WTC11 (cell line): ENCODE measurements at regions not wholly inside any gene's neighbourhood (a gene's known extent, or its start where the extent isn't known, plus 50 kb on each side); places are given as distances from the start of the nearest gene placed in this dataset.

Experiments
- ATAC-seq: fragments of 200-7000 bp; cut with Tn5 transposase; 2 replicates; pipeline ENCODE4 v1.10.0; 2021; ENCODE audit warnings: mild to moderate bottlenecking, moderate library complexity
- CTCF ChIA-PET: fragments of 300-600 bp; sonication (Branson Sonifier 250); formaldehyde crosslinking; loops from one replicate; lab custom pipeline; 2021; ENCODE audit warnings: antibody characterized with exemption; lab: Charles Lee
- POLR2A ChIA-PET: fragments of 350-600 bp; sonication (Branson Sonifier 250); formaldehyde crosslinking; loops from one replicate; lab custom pipeline; 2021; ENCODE audit warnings: antibody characterized with exemption; lab: Charles Lee
- DNase-seq: peaks from one replicate; pipeline ENCODE4 v3.0.0; 2021; ENCODE audit warnings: low spot score
- H3K27ac Mint-ChIP-seq: 2 replicates; pipeline ENCODE4 v1.8.0; 2021; ENCODE audit warnings: mixed read lengths
- H3K27me3 Mint-ChIP-seq: 2 replicates; pipeline ENCODE4 v1.8.0; 2021; ENCODE audit warnings: low read depth, mild to moderate bottlenecking, moderate library complexity, mixed read lengths
- H3K36me3 Mint-ChIP-seq: 2 replicates; pipeline ENCODE4 v1.8.0; 2021; ENCODE audit warnings: mixed read lengths
- H3K4me1 Mint-ChIP-seq: 2 replicates; pipeline ENCODE4 v1.8.0; 2022; ENCODE audit warnings: mixed read lengths
- H3K4me3 Mint-ChIP-seq: 2 replicates; pipeline ENCODE4 v1.8.0; 2021; ENCODE audit warnings: mild to moderate bottlenecking, moderate library complexity, mixed read lengths
- H3K9me3 Mint-ChIP-seq: 2 replicates; pipeline ENCODE4 v1.8.0; 2021; ENCODE audit warnings: mixed read lengths
- CREM ChIP-seq: sonication (generic); formaldehyde crosslinking; IDR thresholded peaks from 2 replicates; pipeline ENCODE4 v1.8.1; 2022; ENCODE audit warnings: mild to moderate bottlenecking, missing genetic modification reagents, moderate library complexity
- FOXP1 ChIP-seq: sonication (generic); formaldehyde crosslinking; IDR thresholded peaks from 2 replicates; pipeline ENCODE4 v1.8.0; 2022; ENCODE audit warnings: missing genetic modification reagents, mild to moderate bottlenecking, moderate library complexity, borderline replicate concordance
- JUN ChIP-seq: sonication (generic); formaldehyde crosslinking; IDR thresholded peaks from 2 replicates; pipeline ENCODE4 v1.8.0; 2023; ENCODE audit warnings: mild to moderate bottlenecking, missing genetic modification reagents
- SMAD4 ChIP-seq: sonication (generic); formaldehyde crosslinking; IDR thresholded peaks from 2 replicates; pipeline ENCODE4 v1.8.0; 2022; ENCODE audit warnings: mild to moderate bottlenecking, missing genetic modification reagents
- TEAD1 ChIP-seq: sonication (generic); formaldehyde crosslinking; IDR thresholded peaks from 2 replicates; pipeline ENCODE4 v1.8.0; 2022; ENCODE audit warnings: mild to moderate bottlenecking, missing genetic modification reagents
- TF ChIP-seq, protein P1 (sequence below): sonication (generic); formaldehyde crosslinking; IDR thresholded peaks from 2 replicates; pipeline ENCODE4 v1.8.1; 2022; ENCODE audit warnings: missing genetic modification reagents, borderline replicate concordance
- TF ChIP-seq, protein P2 (sequence below): sonication (generic); formaldehyde crosslinking; IDR thresholded peaks from 2 replicates; pipeline ENCODE4 v1.8.0; 2022; ENCODE audit warnings: mild to moderate bottlenecking, missing genetic modification reagents
- TF ChIP-seq, protein P3 (sequence below): fragments of 250-450 bp; sonication (Bioruptor Pico); IDR thresholded peaks from 2 replicates; pipeline ENCODE4 v2.1.2; 2022; ENCODE audit warnings: mild to moderate bottlenecking, moderate library complexity
- TF ChIP-seq, protein P4 (sequence below): sonication (generic); formaldehyde crosslinking; IDR thresholded peaks from 2 replicates; pipeline ENCODE4 v1.8.1; 2022; ENCODE audit warnings: low read depth, missing genetic modification reagents, borderline replicate concordance
- TF ChIP-seq, protein P5 (sequence below): sonication (generic); formaldehyde crosslinking; IDR thresholded peaks from 2 replicates; pipeline ENCODE4 v1.8.1; 2023; ENCODE audit warnings: mild to moderate bottlenecking, missing genetic modification reagents
- TF ChIP-seq, protein P6 (sequence below): sonication (generic); formaldehyde crosslinking; IDR thresholded peaks from 2 replicates; pipeline ENCODE4 v1.8.0; 2022; ENCODE audit warnings: mild to moderate bottlenecking, missing genetic modification reagents
- TF ChIP-seq, protein P7 (sequence below): fragments of 250-450 bp; sonication (Bioruptor Pico); IDR thresholded peaks from 2 replicates; pipeline ENCODE4 v1.9.0; 2021; ENCODE audit warnings: mild to moderate bottlenecking
- TF ChIP-seq, protein P8 (sequence below): sonication (generic); formaldehyde crosslinking; IDR thresholded peaks from 2 replicates; pipeline ENCODE4 v1.8.1; 2022; ENCODE audit warnings: mild to moderate bottlenecking, moderate library complexity, missing genetic modification reagents
- TF ChIP-seq, protein P9 (sequence below): fragments of 250-450 bp; sonication (Bioruptor Pico); IDR thresholded peaks from 2 replicates; pipeline ENCODE4 v1.9.0; 2021; ENCODE audit warnings: mild to moderate bottlenecking, borderline replicate concordance
- TF ChIP-seq, protein P10 (sequence below): sonication (generic); formaldehyde crosslinking; IDR thresholded peaks from 2 replicates; pipeline ENCODE4 v1.8.0; 2023; ENCODE audit warnings: mild to moderate bottlenecking, missing genetic modification reagents

DNA sequence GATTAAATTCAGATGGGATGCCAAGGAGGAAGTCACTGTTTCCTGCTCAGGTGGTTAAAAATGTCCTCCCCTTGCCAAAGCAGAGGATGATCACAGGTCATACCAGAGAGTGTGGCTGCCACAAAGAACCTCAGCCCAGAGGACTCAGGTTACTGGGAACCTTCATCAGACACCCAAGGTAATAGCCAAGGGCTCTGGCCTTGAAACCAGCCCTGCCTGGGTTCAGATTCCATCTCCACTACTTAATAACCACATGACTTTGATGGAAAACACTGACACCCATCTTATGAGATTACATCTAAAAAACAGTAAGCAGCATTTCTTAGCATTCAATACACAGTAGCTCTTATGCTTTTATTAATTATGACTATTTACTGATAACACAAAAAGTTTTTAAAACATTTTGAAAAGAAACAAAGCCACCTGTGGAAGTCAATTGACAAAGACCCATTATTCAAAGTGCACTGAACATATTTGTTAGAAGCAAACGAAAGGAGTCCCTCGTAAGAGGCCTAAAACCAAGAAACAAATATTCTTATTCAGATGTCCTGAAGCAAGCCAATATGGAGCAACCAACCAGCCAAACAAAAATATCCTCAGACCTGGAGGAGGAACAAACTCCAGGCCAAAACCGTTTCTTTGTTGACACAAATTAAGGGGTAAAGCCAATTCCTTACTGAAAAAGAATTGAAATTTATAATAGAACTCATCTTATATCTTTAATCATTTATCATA is 241.5 kb downstream of the RNF152 start (continued):
- TF ChIP-seq, protein P1, sequence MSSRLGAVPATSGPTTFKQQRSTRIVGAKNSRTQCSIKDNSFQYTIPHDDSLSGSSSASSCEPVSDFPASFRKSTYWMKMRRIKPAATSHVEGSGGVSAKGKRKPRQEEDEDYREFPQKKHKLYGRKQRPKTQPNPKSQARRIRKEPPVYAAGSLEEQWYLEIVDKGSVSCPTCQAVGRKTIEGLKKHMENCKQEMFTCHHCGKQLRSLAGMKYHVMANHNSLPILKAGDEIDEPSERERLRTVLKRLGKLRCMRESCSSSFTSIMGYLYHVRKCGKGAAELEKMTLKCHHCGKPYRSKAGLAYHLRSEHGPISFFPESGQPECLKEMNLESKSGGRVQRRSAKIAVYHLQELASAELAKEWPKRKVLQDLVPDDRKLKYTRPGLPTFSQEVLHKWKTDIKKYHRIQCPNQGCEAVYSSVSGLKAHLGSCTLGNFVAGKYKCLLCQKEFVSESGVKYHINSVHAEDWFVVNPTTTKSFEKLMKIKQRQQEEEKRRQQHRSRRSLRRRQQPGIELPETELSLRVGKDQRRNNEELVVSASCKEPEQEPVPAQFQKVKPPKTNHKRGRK (CRISPR knock-in tag), result no peak
- no peak for TF ChIP-seq SMAD4
- TF ChIP-seq, protein P2, sequence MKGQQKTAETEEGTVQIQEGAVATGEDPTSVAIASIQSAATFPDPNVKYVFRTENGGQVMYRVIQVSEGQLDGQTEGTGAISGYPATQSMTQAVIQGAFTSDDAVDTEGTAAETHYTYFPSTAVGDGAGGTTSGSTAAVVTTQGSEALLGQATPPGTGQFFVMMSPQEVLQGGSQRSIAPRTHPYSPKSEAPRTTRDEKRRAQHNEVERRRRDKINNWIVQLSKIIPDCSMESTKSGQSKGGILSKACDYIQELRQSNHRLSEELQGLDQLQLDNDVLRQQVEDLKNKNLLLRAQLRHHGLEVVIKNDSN, result no peak
- TF ChIP-seq, protein P3, sequence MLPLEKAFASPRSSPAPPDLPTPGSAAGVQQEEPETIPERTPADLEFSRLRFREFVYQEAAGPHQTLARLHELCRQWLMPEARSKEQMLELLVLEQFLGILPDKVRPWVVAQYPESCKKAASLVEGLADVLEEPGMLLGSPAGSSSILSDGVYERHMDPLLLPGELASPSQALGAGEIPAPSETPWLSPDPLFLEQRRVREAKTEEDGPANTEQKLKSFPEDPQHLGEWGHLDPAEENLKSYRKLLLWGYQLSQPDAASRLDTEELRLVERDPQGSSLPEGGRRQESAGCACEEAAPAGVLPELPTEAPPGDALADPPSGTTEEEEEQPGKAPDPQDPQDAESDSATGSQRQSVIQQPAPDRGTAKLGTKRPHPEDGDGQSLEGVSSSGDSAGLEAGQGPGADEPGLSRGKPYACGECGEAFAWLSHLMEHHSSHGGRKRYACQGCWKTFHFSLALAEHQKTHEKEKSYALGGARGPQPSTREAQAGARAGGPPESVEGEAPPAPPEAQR, result no peak
- no peak for TF ChIP-seq FOXP1 (CRISPR knock-in tag)
- TF ChIP-seq, protein P4, sequence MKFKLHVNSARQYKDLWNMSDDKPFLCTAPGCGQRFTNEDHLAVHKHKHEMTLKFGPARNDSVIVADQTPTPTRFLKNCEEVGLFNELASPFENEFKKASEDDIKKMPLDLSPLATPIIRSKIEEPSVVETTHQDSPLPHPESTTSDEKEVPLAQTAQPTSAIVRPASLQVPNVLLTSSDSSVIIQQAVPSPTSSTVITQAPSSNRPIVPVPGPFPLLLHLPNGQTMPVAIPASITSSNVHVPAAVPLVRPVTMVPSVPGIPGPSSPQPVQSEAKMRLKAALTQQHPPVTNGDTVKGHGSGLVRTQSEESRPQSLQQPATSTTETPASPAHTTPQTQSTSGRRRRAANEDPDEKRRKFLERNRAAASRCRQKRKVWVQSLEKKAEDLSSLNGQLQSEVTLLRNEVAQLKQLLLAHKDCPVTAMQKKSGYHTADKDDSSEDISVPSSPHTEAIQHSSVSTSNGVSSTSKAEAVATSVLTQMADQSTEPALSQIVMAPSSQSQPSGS (CRISPR knock-in tag), result no peak
- TF ChIP-seq, protein P5, sequence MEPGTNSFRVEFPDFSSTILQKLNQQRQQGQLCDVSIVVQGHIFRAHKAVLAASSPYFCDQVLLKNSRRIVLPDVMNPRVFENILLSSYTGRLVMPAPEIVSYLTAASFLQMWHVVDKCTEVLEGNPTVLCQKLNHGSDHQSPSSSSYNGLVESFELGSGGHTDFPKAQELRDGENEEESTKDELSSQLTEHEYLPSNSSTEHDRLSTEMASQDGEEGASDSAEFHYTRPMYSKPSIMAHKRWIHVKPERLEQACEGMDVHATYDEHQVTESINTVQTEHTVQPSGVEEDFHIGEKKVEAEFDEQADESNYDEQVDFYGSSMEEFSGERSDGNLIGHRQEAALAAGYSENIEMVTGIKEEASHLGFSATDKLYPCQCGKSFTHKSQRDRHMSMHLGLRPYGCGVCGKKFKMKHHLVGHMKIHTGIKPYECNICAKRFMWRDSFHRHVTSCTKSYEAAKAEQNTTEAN (CRISPR knock-in tag), result no peak
- TF ChIP-seq, protein P6, sequence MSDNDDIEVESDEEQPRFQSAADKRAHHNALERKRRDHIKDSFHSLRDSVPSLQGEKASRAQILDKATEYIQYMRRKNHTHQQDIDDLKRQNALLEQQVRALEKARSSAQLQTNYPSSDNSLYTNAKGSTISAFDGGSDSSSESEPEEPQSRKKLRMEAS (CRISPR knock-in tag), result no peak
- TF ChIP-seq, protein P7, sequence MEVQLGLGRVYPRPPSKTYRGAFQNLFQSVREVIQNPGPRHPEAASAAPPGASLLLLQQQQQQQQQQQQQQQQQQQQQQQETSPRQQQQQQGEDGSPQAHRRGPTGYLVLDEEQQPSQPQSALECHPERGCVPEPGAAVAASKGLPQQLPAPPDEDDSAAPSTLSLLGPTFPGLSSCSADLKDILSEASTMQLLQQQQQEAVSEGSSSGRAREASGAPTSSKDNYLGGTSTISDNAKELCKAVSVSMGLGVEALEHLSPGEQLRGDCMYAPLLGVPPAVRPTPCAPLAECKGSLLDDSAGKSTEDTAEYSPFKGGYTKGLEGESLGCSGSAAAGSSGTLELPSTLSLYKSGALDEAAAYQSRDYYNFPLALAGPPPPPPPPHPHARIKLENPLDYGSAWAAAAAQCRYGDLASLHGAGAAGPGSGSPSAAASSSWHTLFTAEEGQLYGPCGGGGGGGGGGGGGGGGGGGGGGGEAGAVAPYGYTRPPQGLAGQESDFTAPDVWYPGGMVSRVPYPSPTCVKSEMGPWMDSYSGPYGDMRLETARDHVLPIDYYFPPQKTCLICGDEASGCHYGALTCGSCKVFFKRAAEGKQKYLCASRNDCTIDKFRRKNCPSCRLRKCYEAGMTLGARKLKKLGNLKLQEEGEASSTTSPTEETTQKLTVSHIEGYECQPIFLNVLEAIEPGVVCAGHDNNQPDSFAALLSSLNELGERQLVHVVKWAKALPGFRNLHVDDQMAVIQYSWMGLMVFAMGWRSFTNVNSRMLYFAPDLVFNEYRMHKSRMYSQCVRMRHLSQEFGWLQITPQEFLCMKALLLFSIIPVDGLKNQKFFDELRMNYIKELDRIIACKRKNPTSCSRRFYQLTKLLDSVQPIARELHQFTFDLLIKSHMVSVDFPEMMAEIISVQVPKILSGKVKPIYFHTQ (CRISPR knock-in tag), result no peak
- TF ChIP-seq, all 79 proteins: peak for 0

DNA sequence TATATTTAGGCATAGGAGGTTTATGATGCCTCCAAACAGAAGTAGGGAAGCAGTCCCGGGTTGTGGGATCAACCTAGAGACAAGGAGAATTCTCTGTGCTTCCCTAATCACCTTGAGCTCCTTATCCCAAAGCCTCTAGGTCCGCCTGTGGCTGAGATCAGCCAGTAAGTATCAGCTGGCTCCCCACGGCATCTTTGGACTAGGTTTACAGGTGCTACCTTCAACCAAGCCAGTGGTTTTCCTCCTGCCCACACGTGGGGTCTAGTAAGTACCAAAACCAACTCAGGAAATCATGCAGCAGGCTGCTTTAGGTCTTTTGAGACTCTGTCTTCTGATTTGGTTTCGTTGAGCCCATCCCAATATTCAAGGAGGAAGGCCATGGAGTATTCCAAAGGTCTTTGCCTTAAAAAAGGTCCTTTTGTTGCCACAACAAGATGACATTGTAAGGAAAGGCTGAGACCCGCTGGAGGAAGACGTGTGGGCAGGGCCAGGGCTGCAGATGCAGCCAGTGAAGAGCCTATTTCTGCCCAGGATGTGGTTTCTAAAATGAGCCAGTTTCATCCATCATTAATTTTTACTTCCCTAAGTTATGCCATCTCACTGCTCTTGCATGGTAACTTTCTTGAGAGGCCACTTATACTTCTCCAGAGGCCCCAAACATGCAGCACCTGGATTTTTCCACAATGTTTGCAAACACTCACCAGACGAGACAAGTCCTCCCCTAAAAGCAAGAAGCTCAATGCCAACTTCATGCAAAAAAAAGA is 248.7 kb downstream of the RNF152 start:
- CTCF ChIA-PET, result no interaction called here
- ATAC-seq (no peak), DNase-seq (no peak)
- H3K9me3 Mint-ChIP-seq, result peaks cover 1% of the 10 kb centered on the region; the same call in 1 of the 2 replicates
- POLR2A ChIA-PET, result no interaction called here
- no peaks in the 10 kb centered on the region; the same call in 1 of the 2 replicates for H3K36me3 Mint-ChIP-seq
- H3K4me3 Mint-ChIP-seq, result no peak overlapping the region
- H3K27me3 Mint-ChIP-seq, result peaks cover 53% of the 10 kb centered on the region
- no peak overlapping the region for H3K27ac Mint-ChIP-seq
- peaks cover 6% of the 10 kb centered on the region for H3K4me1 Mint-ChIP-seq
- TF ChIP-seq CREM (CRISPR knock-in tag), result no peak
- TF ChIP-seq, protein P8, sequence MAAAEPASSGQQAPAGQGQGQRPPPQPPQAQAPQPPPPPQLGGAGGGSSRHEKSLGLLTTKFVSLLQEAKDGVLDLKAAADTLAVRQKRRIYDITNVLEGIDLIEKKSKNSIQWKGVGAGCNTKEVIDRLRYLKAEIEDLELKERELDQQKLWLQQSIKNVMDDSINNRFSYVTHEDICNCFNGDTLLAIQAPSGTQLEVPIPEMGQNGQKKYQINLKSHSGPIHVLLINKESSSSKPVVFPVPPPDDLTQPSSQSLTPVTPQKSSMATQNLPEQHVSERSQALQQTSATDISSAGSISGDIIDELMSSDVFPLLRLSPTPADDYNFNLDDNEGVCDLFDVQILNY (CRISPR knock-in tag), result no peak
- TF ChIP-seq, protein P9, sequence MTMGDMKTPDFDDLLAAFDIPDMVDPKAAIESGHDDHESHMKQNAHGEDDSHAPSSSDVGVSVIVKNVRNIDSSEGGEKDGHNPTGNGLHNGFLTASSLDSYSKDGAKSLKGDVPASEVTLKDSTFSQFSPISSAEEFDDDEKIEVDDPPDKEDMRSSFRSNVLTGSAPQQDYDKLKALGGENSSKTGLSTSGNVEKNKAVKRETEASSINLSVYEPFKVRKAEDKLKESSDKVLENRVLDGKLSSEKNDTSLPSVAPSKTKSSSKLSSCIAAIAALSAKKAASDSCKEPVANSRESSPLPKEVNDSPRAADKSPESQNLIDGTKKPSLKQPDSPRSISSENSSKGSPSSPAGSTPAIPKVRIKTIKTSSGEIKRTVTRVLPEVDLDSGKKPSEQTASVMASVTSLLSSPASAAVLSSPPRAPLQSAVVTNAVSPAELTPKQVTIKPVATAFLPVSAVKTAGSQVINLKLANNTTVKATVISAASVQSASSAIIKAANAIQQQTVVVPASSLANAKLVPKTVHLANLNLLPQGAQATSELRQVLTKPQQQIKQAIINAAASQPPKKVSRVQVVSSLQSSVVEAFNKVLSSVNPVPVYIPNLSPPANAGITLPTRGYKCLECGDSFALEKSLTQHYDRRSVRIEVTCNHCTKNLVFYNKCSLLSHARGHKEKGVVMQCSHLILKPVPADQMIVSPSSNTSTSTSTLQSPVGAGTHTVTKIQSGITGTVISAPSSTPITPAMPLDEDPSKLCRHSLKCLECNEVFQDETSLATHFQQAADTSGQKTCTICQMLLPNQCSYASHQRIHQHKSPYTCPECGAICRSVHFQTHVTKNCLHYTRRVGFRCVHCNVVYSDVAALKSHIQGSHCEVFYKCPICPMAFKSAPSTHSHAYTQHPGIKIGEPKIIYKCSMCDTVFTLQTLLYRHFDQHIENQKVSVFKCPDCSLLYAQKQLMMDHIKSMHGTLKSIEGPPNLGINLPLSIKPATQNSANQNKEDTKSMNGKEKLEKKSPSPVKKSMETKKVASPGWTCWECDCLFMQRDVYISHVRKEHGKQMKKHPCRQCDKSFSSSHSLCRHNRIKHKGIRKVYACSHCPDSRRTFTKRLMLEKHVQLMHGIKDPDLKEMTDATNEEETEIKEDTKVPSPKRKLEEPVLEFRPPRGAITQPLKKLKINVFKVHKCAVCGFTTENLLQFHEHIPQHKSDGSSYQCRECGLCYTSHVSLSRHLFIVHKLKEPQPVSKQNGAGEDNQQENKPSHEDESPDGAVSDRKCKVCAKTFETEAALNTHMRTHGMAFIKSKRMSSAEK (CRISPR knock-in tag), result no peak
- TF ChIP-seq TEAD1 (CRISPR knock-in tag), result no peak
- TF ChIP-seq JUN (CRISPR knock-in tag), result no peak
- TF ChIP-seq, protein P10, sequence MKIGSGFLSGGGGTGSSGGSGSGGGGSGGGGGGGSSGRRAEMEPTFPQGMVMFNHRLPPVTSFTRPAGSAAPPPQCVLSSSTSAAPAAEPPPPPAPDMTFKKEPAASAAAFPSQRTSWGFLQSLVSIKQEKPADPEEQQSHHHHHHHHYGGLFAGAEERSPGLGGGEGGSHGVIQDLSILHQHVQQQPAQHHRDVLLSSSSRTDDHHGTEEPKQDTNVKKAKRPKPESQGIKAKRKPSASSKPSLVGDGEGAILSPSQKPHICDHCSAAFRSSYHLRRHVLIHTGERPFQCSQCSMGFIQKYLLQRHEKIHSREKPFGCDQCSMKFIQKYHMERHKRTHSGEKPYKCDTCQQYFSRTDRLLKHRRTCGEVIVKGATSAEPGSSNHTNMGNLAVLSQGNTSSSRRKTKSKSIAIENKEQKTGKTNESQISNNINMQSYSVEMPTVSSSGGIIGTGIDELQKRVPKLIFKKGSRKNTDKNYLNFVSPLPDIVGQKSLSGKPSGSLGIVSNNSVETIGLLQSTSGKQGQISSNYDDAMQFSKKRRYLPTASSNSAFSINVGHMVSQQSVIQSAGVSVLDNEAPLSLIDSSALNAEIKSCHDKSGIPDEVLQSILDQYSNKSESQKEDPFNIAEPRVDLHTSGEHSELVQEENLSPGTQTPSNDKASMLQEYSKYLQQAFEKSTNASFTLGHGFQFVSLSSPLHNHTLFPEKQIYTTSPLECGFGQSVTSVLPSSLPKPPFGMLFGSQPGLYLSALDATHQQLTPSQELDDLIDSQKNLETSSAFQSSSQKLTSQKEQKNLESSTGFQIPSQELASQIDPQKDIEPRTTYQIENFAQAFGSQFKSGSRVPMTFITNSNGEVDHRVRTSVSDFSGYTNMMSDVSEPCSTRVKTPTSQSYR, result no peak
